GM12878 (cell line): ENCODE measurements at regions not wholly inside any gene's neighbourhood (a gene's known extent, or its start where the extent isn't known, plus 50 kb on each side); places are given as distances from the start of the nearest gene placed in this dataset.

ENCODE experiments used
- ATAC-seq: fragments of 200-7000 bp; cut with Tn5 transposase; 3 replicates; pipeline ENCODE4 v1.9.1; 2020; ENCODE audit warnings: mild to moderate bottlenecking, moderate library complexity
- BruUV-seq: library from RNA; stranded (reverse); fragments of 400-500 nt; replicated peaks from 2 replicates; lab custom pipeline; 2021; lab: Mats Ljungman, UMichigan
- CTCF ChIA-PET: fragments of 300-600 bp; sonication (Branson Sonifier 250); formaldehyde crosslinking; extraction: SDS; loops from one replicate; lab custom pipeline; 2021; ENCODE audit warnings: inconsistent platforms; lab: Yijun Ruan, JAX
- POLR2A ChIA-PET: fragments of 350-600 bp; formaldehyde crosslinking; extraction: SDS; loops from one replicate; lab custom pipeline; 2021; ENCODE audit warnings: inconsistent platforms; lab: Charles Lee
- RAD21 ChIA-PET: fragments of 300-600 bp; sonication (Branson Sonifier 250); formaldehyde crosslinking; loops from one replicate; lab custom pipeline; 2023; ENCODE audit warnings: antibody characterized with exemption; ENCODE audit not compliant: unreplicated experiment; lab: Charles Lee
- SMC1A ChIA-PET: fragments of 300-600 bp; sonication (Branson Sonifier 250); formaldehyde crosslinking; loops from one replicate; lab custom pipeline; 2023; ENCODE audit not compliant: unreplicated experiment, uncharacterized antibody; lab: Charles Lee
- DNase-seq: peaks from one replicate; pipeline ENCODE4 v3.0.0-alpha.2; 2011; ENCODE audit warnings: low read depth, low spot score
- FAIRE-seq: peaks from 3 replicates; lab custom pipeline; 2011; peaks lifted over from hg19 to GRCh38; lab: Jason Lieb, UNC
- H2AFZ ChIP-seq: 2 replicates; pipeline ENCODE4 v1.6.0; 2011; ENCODE audit warnings: low read depth, low read length, control low read depth; ENCODE audit not compliant: control insufficient read depth
- H3K27ac ChIP-seq: 2 replicates; pipeline ENCODE4 v1.5.1; 2011; ENCODE audit warnings: control low read depth; ENCODE audit not compliant: control insufficient read depth, insufficient read depth
- H3K27me3 ChIP-seq, 2 experiments: replicated peaks in 1 of 2; 2 replicates each; pipeline versions ENCODE4 v1.6.0 to v1.6.1; 2011; ENCODE audit warnings: low read length in 1 of 2; ENCODE audit not compliant: control insufficient read depth in 2 of 2, insufficient read depth in 2 of 2
- H3K36me3 ChIP-seq, 2 experiments: 2 replicates each; pipeline ENCODE4 v1.5.1; 2011; ENCODE audit warnings: low read length in 1 of 2; ENCODE audit not compliant: control insufficient read depth in 2 of 2, insufficient read depth in 2 of 2
- H3K4me1 ChIP-seq: 2 replicates; pipeline ENCODE4 v1.6.1; 2011; ENCODE audit warnings: mild to moderate bottlenecking, low read length, moderate library complexity, mixed read lengths; ENCODE audit not compliant: control insufficient read depth, insufficient read depth
- H3K4me2 ChIP-seq: 2 replicates; pipeline ENCODE4 v1.6.0; 2011; ENCODE audit warnings: control low read depth; ENCODE audit not compliant: control insufficient read depth, insufficient read depth
- H3K4me3 ChIP-seq: fragments of 200-600 bp; sonication (generic); 2 replicates; pipeline ENCODE4 v1.5.1; 2016
- H3K79me2 ChIP-seq: 2 replicates; pipeline ENCODE4 v1.6.0; 2011; ENCODE audit warnings: low read length; ENCODE audit not compliant: control insufficient read depth, insufficient read depth
- H3K9ac ChIP-seq: 2 replicates; pipeline ENCODE4 v1.8.0; 2011; ENCODE audit warnings: low read length, control low read depth, mixed read lengths; ENCODE audit not compliant: control insufficient read depth, insufficient read depth
- H3K9me3 ChIP-seq: replicated peaks from 3 replicates; pipeline ENCODE4 v1.5.1; 2011; ENCODE audit warnings: mild to moderate bottlenecking, low read length; ENCODE audit not compliant: control insufficient read depth, insufficient read depth
- H4K20me1 ChIP-seq: 2 replicates; pipeline ENCODE4 v1.6.0; 2011; ENCODE audit not compliant: control insufficient read depth, insufficient read depth
- BACH1 ChIP-seq: fragments of 450-650 bp; IDR thresholded peaks from 2 replicates; pipeline ENCODE4 v1.6.1; 2017; ENCODE audit warnings: mild to moderate bottlenecking, borderline replicate concordance
- CBX3 ChIP-seq: fragments of 200-600 bp; sonication (generic); IDR thresholded peaks from 2 replicates; pipeline ENCODE4 v1.6.1; 2016; ENCODE audit warnings: low read depth, borderline replicate concordance
- CHD4 ChIP-seq: fragments of 200-600 bp; sonication (generic); IDR thresholded peaks from 2 replicates; pipeline ENCODE4 v1.6.1; 2016; ENCODE audit warnings: mild to moderate bottlenecking
- ESRRA ChIP-seq: IDR thresholded peaks from 2 replicates; pipeline ENCODE4 v1.6.1; 2012; ENCODE audit warnings: mild to moderate bottlenecking, low read length, improper control_type of control experiment
- ETV6 ChIP-seq, 2 experiments: fragments of 450-650 bp in 1 of 2; IDR thresholded peaks in 1 of 2; conservative IDR thresholded peaks in 1 of 2; 2 replicates each; pipeline ENCODE4 v1.6.1; 2014; ENCODE audit warnings: antibody characterized with exemption in 1 of 2, borderline replicate concordance in 1 of 2, low read depth in 1 of 2, mild to moderate bottlenecking in 1 of 2, moderate library complexity in 1 of 2
- PML ChIP-seq: IDR thresholded peaks from 2 replicates; pipeline ENCODE4 v1.6.1; 2012; ENCODE audit warnings: low read length, inconsistent platforms
- SP1 ChIP-seq: IDR thresholded peaks from one replicate; pipeline ENCODE4 v1.6.1; 2011; ENCODE audit warnings: low read depth, low read length
- SREBF1 ChIP-seq: IDR thresholded peaks from 2 replicates; pipeline ENCODE4 v1.6.1; 2012; ENCODE audit warnings: mild to moderate bottlenecking, low read length
- TCF3 ChIP-seq: IDR thresholded peaks from 2 replicates; pipeline ENCODE4 v1.6.1; 2012; ENCODE audit warnings: low read depth, mild to moderate bottlenecking, low read length, borderline replicate concordance; ENCODE audit not compliant: insufficient read depth
- WGBS: methylation state at CpG from one replicate; pipeline ENCODE4 v1.1.6; 2016; ENCODE audit warnings: low lambda C conversion rate; ENCODE audit not compliant: insufficient replicate concordance, insufficient coverage; ENCODE audit errors: missing lambda C conversion rate; 5-methylcytosine and 5-hydroxymethylcytosine counted together
- in situ Hi-C: fragments of 300-500 bp; cut with MboI; formaldehyde crosslinking; loops from 9 replicates; pipeline ENCODE4 v1.14.3; 2018; ENCODE audit warnings: mixed read lengths
- intact Hi-C: fragments of 100-400 bp; cut with micrococcal nuclease; formaldehyde crosslinking; loops from one replicate; pipeline ENCODE4 v1.14.2; 2022; ENCODE audit not compliant: unreplicated experiment
- TF ChIP-seq, protein P1 (sequence below): fragments of 450-650 bp; formaldehyde crosslinking; IDR thresholded peaks from 2 replicates; pipeline ENCODE4 v1.5.0; 2022; ENCODE audit warnings: mild to moderate bottlenecking, missing genetic modification characterization

DNA sequence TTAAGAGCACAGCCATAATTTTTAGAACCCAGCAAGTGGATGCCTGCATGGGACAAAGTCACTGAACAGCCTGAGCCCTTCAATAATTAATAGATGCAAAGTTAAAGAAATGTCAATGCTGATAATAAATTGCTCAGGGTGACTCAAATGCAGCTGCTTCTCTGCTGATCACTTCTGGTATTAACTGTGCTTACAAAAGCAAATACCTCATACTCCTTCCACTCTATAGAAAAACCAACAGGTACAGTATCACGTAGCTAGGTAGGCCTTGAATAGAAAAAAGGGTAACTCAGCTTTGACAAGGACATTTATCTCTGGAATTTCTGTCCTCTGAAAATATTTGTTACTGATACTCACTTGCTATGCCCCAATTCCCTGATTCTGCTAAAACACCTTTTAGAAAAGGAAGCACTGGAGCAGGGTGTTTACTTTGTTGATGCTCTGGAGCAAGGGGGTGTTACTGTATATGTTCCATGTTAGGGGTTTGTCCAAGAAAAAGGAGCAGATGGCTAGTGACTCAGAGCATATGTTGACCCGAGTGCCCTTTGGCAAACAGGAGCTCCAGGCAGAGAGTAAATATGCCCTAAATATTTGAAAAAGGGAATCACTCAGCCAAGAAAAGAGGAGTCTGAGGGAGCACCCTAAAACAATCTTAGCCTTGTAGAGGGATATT lies 59.1 kb upstream of the RTN4 start:
- Histone ChIP-seq H3K36me3 (no peaks in the 10 kb centered on the region), H4K20me1 (no peaks in the 10 kb centered on the region), H3K79me2 (no peaks in the 10 kb centered on the region), H3K4me3 (no peak overlapping the region), H3K9ac (no peak overlapping the region), H3K4me1 (no peaks in the 10 kb centered on the region), H3K27me3 (no peaks in the 10 kb centered on the region), H3K27ac (no peak overlapping the region), H3K9me3 (no peaks in the 10 kb centered on the region), H2AFZ (no peak overlapping the region), H3K4me2 (no peak overlapping the region)
- no peak for DNase-seq
- no TSS peak for BruUV-seq
- FAIRE-seq = no peak
- intact Hi-C loops = no loop called here
- ATAC-seq = no peak
- in situ Hi-C loops = no loop called here
- SMC1A ChIA-PET = interaction anchor here (1.1 to 3.1 kb wide), 4 partner anchors 10 to 72 kb away, joined by 3 to 7 read pairs (median 4); no protein-coding TSS in a partner anchor
- TF ChIP-seq ESRRA (no peak), CBX3 (no peak), CHD4 (no peak), SREBF1 (no peak), BACH1 (no peak), PML (no peak), TCF3 (no peak), ETV6 (conservative IDR thresholded peaks at IDR 0.05 in 1 of 2, IDR thresholded peaks at IDR 0.05 in 1 of 2; ENCODE audit: borderline replicate concordance in 1 of 2, low read depth in 1 of 2) (no peak), SP1 (no peak)
- TF ChIP-seq, protein P1, sequence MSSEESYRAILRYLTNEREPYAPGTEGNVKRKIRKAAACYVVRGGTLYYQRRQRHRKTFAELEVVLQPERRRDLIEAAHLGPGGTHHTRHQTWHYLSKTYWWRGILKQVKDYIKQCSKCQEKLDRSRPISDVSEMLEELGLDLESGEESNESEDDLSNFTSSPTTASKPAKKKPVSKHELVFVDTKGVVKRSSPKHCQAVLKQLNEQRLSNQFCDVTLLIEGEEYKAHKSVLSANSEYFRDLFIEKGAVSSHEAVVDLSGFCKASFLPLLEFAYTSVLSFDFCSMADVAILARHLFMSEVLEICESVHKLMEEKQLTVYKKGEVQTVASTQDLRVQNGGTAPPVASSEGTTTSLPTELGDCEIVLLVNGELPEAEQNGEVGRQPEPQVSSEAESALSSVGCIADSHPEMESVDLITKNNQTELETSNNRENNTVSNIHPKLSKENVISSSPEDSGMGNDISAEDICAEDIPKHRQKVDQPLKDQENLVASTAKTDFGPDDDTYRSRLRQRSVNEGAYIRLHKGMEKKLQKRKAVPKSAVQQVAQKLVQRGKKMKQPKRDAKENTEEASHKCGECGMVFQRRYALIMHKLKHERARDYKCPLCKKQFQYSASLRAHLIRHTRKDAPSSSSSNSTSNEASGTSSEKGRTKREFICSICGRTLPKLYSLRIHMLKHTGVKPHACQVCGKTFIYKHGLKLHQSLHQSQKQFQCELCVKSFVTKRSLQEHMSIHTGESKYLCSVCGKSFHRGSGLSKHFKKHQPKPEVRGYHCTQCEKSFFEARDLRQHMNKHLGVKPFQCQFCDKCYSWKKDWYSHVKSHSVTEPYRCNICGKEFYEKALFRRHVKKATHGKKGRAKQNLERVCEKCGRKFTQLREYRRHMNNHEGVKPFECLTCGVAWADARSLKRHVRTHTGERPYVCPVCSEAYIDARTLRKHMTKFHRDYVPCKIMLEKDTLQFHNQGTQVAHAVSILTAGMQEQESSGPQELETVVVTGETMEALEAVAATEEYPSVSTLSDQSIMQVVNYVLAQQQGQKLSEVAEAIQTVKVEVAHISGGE (CRISPR knock-in tag) = no peak
- POLR2A ChIA-PET = no interaction called here
- RAD21 ChIA-PET = interaction anchor here (1.5 kb wide), 1 partner anchor 59 kb away, joined by 3 read pairs; no protein-coding TSS in a partner anchor
- CTCF ChIA-PET = interaction anchor here (1.1 to 2.0 kb wide), 2 partner anchors 22 to 60 kb away, joined by 5 read pairs; no protein-coding TSS in a partner anchor
- 68% methylated on average over 2 of the region's 2 CpGs for WGBS
